NCI-H2029 (cell line): ENCODE measurements at regions not wholly inside any gene's neighbourhood (a gene's known extent, or its start where the extent isn't known, plus 50 kb on each side); places are given as distances from the start of the nearest gene placed in this dataset.

Source experiments
- DNase-seq: peaks from one replicate; lab custom pipeline; 2025; lab: John Stamatoyannopoulos, UW

DNA sequence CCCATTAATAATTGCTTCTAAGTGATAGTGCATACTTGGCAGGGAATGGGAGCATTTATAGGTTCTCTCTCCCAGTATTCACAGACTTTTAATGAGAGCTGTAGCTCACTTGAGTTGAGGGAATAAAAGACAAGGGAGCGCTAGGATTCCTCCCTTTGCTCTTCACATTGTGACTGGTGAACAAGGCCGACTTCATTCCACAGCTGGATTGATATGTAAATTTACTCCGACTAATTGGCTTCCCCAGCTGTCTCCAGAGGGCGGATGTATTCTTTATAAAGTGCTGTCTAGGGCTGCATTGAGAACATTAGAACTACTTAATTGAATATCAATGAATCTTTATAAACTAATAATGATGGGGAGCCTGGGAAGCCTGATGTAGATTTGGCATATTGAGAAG lies 63.4 kb downstream of the GPR50 start:
- no peak for DNase-seq

DNA sequence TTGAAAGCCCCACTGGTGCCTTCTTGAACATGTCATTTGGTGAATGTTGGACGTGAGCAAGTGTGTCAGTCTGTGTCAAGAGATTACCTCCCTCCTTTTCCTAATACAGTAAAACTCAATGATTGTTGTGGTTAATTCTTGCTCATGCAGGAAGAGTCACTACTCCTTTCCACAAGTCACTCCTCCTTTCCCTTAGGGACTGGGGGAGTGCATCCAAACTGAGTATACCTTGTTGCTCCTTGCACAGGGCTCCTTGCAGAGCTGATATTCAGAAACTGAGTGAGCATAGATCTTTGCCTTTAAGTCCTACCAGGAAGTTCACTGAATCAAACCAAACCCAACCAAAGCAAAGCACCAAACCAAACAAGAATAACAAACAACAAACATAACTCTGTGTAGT lies 63.9 kb downstream of the GPR50 start:
- DNase-seq = no peak

DNA sequence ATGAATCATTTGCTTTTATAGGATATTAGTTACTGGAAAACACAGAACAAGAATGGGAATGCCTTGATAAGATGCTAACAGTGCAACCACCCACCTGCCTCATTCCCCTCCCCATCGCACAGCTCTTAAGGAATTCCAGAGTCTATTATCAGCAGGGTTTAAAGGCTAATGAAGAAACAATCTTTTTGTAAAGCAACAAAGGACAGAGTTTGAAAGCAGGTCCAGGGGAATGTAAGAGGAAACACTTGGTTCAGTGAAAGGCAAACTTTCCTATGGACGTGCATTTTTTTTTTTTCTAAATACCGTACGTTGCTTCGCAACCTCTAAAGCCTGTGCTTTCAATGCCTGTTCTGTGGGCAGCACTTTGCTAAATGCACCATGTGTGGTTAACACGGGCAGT lies 92.5 kb downstream of the GPR50 start:
- DNase-seq = no peak

DNA sequence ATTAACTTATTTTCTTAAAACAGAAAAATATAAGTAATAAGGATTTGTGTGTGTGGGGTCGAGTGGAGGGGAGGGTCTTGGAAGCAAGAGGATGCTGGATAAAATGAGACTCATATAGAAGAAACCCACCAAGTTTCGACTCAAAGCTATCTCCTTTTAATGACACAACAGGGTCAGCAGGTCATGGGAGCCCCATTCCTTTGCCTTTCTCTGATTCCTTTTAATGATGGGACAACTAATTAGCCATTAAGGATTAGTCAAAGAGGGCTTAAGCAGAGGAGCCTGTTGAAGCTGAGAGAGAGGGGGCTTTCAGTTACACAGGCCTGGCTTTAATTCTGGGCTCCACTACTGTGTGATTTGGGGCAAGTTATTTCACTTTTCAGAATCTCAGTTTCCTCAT lies 102.8 kb downstream of the GPR50 start:
- DNase-seq = no peak

DNA sequence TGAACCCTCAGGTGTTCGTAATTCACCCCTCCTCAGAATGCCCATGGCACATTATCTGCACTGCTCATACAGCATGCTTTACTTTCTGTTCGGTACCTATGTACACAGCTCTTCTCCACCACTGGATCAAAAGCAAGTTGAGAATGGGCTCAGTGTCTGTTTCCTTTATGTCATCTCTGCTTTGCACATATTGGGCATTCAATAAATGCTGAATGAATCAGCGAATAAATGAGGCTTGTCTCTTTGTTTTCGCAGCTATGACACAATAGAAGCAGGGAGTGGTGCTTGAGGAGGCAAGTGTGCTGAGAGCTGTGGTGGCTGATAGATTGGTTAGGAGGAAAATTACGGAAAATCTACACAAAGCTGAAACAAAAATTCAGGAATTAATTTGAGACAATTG lies 109.1 kb upstream of the VMA21 start:
- DNase-seq = peak; percentile 19

DNA sequence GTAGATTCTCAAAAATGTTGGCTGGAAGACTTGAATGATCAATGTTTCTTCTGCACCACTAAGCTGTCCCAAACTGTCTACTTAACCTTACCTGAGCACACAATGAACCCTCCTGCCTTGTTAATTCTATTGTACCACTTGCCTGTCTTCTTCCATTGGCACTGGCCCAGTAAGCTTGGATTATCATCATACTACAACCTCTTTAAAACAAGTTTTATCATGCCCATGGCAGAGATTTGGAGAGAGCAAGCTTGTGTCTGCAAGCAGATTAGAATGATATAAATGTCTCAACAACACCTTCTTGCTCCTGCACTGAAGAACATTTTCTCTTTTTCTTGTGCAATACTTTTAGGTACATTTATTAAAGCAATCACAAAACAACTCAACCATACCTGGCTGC lies 74.0 kb upstream of the VMA21 start:
- DNase-seq = no peak

DNA sequence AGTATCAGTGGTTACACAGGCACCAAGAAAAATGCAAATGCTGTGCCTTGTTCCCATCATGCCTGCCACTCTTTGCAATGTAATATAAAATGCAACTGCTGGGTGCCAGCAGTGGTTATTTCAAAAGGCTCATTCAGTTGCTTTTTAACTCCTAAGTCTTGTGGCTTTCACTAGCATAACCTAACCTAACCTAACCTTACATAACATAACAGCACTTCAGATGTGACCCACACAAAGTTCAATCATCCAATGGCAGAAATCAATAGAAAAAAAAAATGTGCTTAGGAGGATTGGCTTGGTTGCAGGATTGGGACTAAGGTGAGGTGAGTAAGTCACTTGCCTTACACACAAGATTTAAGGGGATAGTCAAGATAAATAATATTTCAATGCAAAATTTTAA lies 60.2 kb upstream of the VMA21 start:
- no peak for DNase-seq

DNA sequence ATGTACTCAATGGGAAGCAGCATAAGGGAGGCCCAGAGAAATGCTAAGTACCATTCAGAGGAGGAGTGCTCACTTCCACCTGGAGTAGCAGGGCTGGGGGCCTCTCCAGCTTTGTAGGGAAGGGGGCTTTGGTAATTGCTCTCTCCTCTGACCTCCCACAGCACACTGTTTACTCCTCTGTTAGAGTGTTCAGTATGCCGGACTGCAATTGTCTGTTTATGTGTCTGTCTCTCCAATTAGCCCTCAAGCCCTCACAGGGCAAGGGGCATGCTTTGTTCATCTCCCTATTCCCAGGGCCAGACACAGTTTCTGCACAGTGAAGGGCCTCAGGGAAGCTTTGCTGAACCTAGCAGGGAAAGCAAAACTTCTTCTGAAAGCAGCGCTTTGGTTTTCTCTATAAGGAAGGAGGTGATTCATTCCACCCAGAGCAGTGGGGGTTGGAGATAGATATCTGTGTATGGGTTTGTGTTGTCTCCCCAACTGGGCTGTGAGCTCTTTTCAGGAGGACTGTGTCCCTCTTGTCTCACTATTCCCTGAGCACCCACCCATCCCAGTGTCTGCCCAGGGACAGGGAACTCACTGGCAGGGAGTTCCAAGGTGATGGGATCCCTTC lies 50.0 kb upstream of the VMA21 start:
- DNase-seq = no peak
